Gastroesophageal sphincter (tissue), 4 donors: ENCODE measurements at regions not wholly inside any gene's neighbourhood (a gene's known extent, or its start where the extent isn't known, plus 50 kb on each side); places are given as distances from the start of the nearest gene placed in this dataset.

ENCODE experiments used
- ATAC-seq: fragments of 150-250 bp; one replicate; pipeline ENCODE4 v1.9.1; 2016; ENCODE audit warnings: mild to moderate bottlenecking, moderate library complexity
- H3K27ac ChIP-seq, 4 donors: fragments of 200-600 bp; sonication (generic) in 3 of 4; 1 replicate in 3 of 4; 2 replicates in 1 of 4; pipeline ENCODE4 v1.5.1; 2016 to 2019
- H3K27me3 ChIP-seq: fragments of 200-600 bp; sonication (generic); one replicate; pipeline ENCODE4 v1.5.1; 2019
- H3K36me3 ChIP-seq, 2 donors: fragments of 200-600 bp; sonication (generic); one replicate each; pipeline ENCODE4 v1.5.1; 2019; ENCODE audit warnings: control low read depth in 1 of 2
- H3K4me1 ChIP-seq, 3 donors: fragments of 200-600 bp; sonication (generic); 1 replicate in 2 of 3; 2 replicates in 1 of 3; pipeline ENCODE4 v1.5.1; 2016 to 2019; ENCODE audit warnings: control low read depth in 2 of 3
- H3K4me3 ChIP-seq, 2 donors: fragments of 200-600 bp; sonication (generic); one replicate each; pipeline ENCODE4 v1.5.1; 2019; ENCODE audit warnings: mild to moderate bottlenecking in 1 of 2, moderate library complexity in 1 of 2
- H3K9me3 ChIP-seq, 3 donors: fragments of 200-600 bp; sonication (generic); one replicate each; pipeline ENCODE4 v1.5.1; 2017 to 2019; ENCODE audit warnings: control low read depth in 2 of 3
- CTCF ChIP-seq, 4 experiments: fragments of 200-600 bp in 2 of 4; fragments of 450-650 bp in 2 of 4; sonication (generic) in 1 of 4; IDR thresholded peaks; one replicate each; pipeline ENCODE4 v1.5.1; 2017 to 2019; ENCODE audit warnings: antibody characterized with exemption in 4 of 4, mild to moderate bottlenecking in 2 of 4, moderate library complexity in 2 of 4
- EP300 ChIP-seq: sonication (generic); formaldehyde crosslinking; IDR thresholded peaks from one replicate; pipeline ENCODE4 v1.6.1; 2017; ENCODE audit warnings: antibody characterized with exemption, mild to moderate bottlenecking
- POLR2A ChIP-seq, 2 donors: fragments of 450-650 bp; IDR thresholded peaks; one replicate each; pipeline ENCODE4 v1.6.1; 2017; ENCODE audit warnings: antibody characterized with exemption in 2 of 2, mild to moderate bottlenecking in 2 of 2, moderate library complexity in 1 of 2
- POLR2AphosphoS5 ChIP-seq: sonication (generic); formaldehyde crosslinking; IDR thresholded peaks from one replicate; pipeline ENCODE4 v1.6.1; 2017; ENCODE audit warnings: antibody characterized with exemption
- WGBS, 2 donors: methylation state at CpG; one replicate each; pipeline ENCODE4 v1.1.5; 2018; ENCODE audit warnings: low coverage in 1 of 2; 5-methylcytosine and 5-hydroxymethylcytosine counted together

- ATAC-seq, result no peak
- H3K27ac ChIP-seq, result peak overlapping the region in 2 of 4 donors; percentile 9 to 44
Measured at GRCh38 chr7:15832996-15833395, 146.5 kb upstream of the MEOX2 start.

GRCh38 chr7:15831606-15832005 is 145.1 kb upstream of the MEOX2 start:
- TF ChIP-seq POLR2AphosphoS5, result no peak
- TF ChIP-seq CTCF (IDR thresholded peaks at IDR 0.05), result no peak
- TF ChIP-seq POLR2A (IDR thresholded peaks at IDR 0.05), result no peak
- no peak for TF ChIP-seq EP300
- H3K27me3 ChIP-seq, result no peaks in the 10 kb centered on the region
- ATAC-seq, result no peak

More at GRCh38 chr7:15832996-15833395, 146.5 kb upstream of the MEOX2 start:
- Histone ChIP-seq H3K27me3 (no peaks in the 10 kb centered on the region), H3K36me3 (no peaks in the 10 kb centered on the region), H3K4me1 (peaks cover 0 to 14% (median 6%) of the 10 kb centered on the region in 3 donors), H3K4me3 (no peak overlapping the region), H3K9me3 (no peaks in the 10 kb centered on the region)
- TF ChIP-seq CTCF (IDR thresholded peaks at IDR 0.05), result no peak
- no peak for TF ChIP-seq POLR2AphosphoS5
- TF ChIP-seq POLR2A (IDR thresholded peaks at IDR 0.05), result no peak
- TF ChIP-seq EP300, result no peak
- 9 to 10% methylated on average over 1 of the region's 1 CpG for WGBS, 2 donors

DNA sequence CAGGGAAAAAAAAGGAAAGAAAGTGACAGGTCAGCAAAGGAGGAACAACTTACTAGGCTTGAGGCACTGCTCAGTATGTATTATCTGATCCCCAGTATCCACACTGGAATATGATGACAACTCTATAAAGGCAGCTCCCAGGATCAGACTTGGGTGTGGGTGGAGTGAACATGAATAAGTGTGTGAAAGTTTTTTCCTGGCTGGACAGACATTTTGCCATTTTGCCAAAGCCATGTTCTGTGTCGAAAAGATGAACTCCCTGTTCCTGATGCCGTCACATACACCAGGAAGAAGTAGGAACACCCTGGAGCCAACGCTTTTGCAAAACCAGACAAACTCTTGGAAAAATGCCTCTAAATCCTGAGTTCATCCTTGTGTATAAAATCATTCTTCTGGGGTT is 143.2 kb upstream of the MEOX2 start:
- Histone ChIP-seq H3K4me1 (peaks cover 0 to 7% (median 6%) of the 10 kb centered on the region in 3 donors), H3K27ac (peak overlapping the region in 3 of 4 donors; percentile 2 to 45 (median 12)), H3K27me3 (no peaks in the 10 kb centered on the region), H3K4me3 (no peak overlapping the region), H3K9me3 (no peaks in the 10 kb centered on the region), H3K36me3 (no peaks in the 10 kb centered on the region)
- peak; percentile 44 for TF ChIP-seq POLR2AphosphoS5
- no peak for TF ChIP-seq POLR2A (IDR thresholded peaks at IDR 0.05)
- no peak for TF ChIP-seq EP300
- ATAC-seq, result peak; percentile 88
- 55 to 81% methylated on average over 3 of the region's 3 CpGs for WGBS, 2 donors

More at GRCh38 chr7:15831606-15832005, 145.1 kb upstream of the MEOX2 start:
- 37 to 44% methylated on average over 3 of the region's 3 CpGs for WGBS, 2 donors
- Histone ChIP-seq H3K4me1 (peaks cover 0 to 7% (median 6%) of the 10 kb centered on the region in 3 donors), H3K4me3 (no peak overlapping the region), H3K36me3 (no peaks in the 10 kb centered on the region), H3K27ac (no peak overlapping the region), H3K9me3 (no peaks in the 10 kb centered on the region)

- Histone ChIP-seq H3K36me3 (no peaks in the 10 kb centered on the region), H3K4me1 (peaks cover 0 to 7% (median 6%) of the 10 kb centered on the region in 3 donors), H3K9me3 (no peaks in the 10 kb centered on the region), H3K27me3 (no peaks in the 10 kb centered on the region), H3K4me3 (no peak overlapping the region), H3K27ac (peak overlapping the region in 1 of 4 donors; percentile 2)
- no peak for ATAC-seq
- no peak for TF ChIP-seq POLR2AphosphoS5
- TF ChIP-seq POLR2A (IDR thresholded peaks at IDR 0.05), result no peak
- no peak for TF ChIP-seq EP300
- no peak for TF ChIP-seq CTCF (IDR thresholded peaks at IDR 0.05)
- 88 to 92% methylated on average over 1 to 3 of the region's 3 CpGs for WGBS, 2 donors
Measured at GRCh38 chr7:15828881-15829280, 142.4 kb upstream of the MEOX2 start.

- Histone ChIP-seq H3K4me1 (no peaks in the 10 kb centered on the region), H3K4me3 (no peak overlapping the region), H3K9me3 (no peaks in the 10 kb centered on the region), H3K27ac (no peak overlapping the region), H3K27me3 (no peaks in the 10 kb centered on the region), H3K36me3 (no peaks in the 10 kb centered on the region)
- no peak for TF ChIP-seq CTCF (IDR thresholded peaks at IDR 0.05)
- TF ChIP-seq POLR2A (IDR thresholded peaks at IDR 0.05), result no peak
- no peak for TF ChIP-seq EP300
- TF ChIP-seq POLR2AphosphoS5, result no peak
- 59 to 60% methylated on average over 4 of the region's 4 CpGs for WGBS, 2 donors
- ATAC-seq, result peak; percentile 39
Measured at GRCh38 chr7:15821484-15822427, 135.3 kb upstream of the MEOX2 start.
